Liver (tissue), 8 donors: ENCODE measurements at regions not wholly inside any gene's neighbourhood (a gene's known extent, or its start where the extent isn't known, plus 50 kb on each side); places are given as distances from the start of the nearest gene placed in this dataset.

ENCODE experiments used
- DNase-seq: peaks from one replicate; pipeline ENCODE4 v3.0.0-alpha.2; 2017; ENCODE audit warnings: low spot score
- H3K27ac ChIP-seq, 2 donors: one replicate each; pipeline ENCODE4 v1.7.0; 2013; ENCODE audit warnings: inconsistent platforms in 2 of 2, low read length in 2 of 2, control low read depth in 1 of 2, low read depth in 1 of 2, mild to moderate bottlenecking in 1 of 2
- H3K27me3 ChIP-seq, 4 donors: one replicate each; pipeline versions ENCODE4 v1.6.1 to v1.7.0; 2013; ENCODE audit warnings: low read length in 3 of 4, inconsistent platforms in 1 of 4, mild to moderate bottlenecking in 1 of 4, moderate library complexity in 1 of 4; ENCODE audit not compliant: control insufficient read depth in 4 of 4, insufficient read depth in 4 of 4
- H3K36me3 ChIP-seq, 4 donors: one replicate each; pipeline versions ENCODE4 v1.6.1 to v1.7.0; 2013; ENCODE audit warnings: low read length in 3 of 4, mild to moderate bottlenecking in 3 of 4, low read depth in 1 of 4, moderate library complexity in 1 of 4; ENCODE audit not compliant: control insufficient read depth in 4 of 4, insufficient read depth in 3 of 4
- H3K4me1 ChIP-seq, 4 donors: one replicate each; pipeline versions ENCODE4 v1.6.1 to v1.7.0; 2013; ENCODE audit warnings: low read length in 3 of 4, mild to moderate bottlenecking in 3 of 4, moderate library complexity in 1 of 4; ENCODE audit not compliant: control insufficient read depth in 4 of 4, insufficient read depth in 4 of 4
- H3K4me3 ChIP-seq, 3 donors: one replicate each; pipeline versions ENCODE4 v1.6.1 to v1.7.0; 2013; ENCODE audit warnings: low read length in 3 of 3, control low read depth in 1 of 3, low read depth in 1 of 3, mild to moderate bottlenecking in 1 of 3
- H3K9ac ChIP-seq, 2 donors: one replicate each; pipeline ENCODE4 v1.7.0; 2013; ENCODE audit warnings: low read length in 2 of 2, mild to moderate bottlenecking in 2 of 2, moderate library complexity in 2 of 2, control low read depth in 1 of 2, low read depth in 1 of 2
- H3K9me3 ChIP-seq, 4 donors: one replicate each; pipeline versions ENCODE4 v1.6.1 to v1.7.0; 2013; ENCODE audit warnings: low read length in 3 of 4; ENCODE audit not compliant: control insufficient read depth in 4 of 4
- CTCF ChIP-seq: fragments of 150-350 bp; IDR thresholded peaks from 2 replicates; pipeline ENCODE4 v1.5.1; 2017; ENCODE audit warnings: improper control_type of control experiment, low read depth, low read length; ENCODE audit not compliant: missing input control
- FOXA1 ChIP-seq: IDR thresholded peaks from 2 replicates; pipeline ENCODE4 v1.6.1; 2016; ENCODE audit warnings: antibody characterized with exemption
- FOXA2 ChIP-seq: IDR thresholded peaks from 2 replicates; pipeline ENCODE4 v1.6.1; 2016; ENCODE audit warnings: antibody characterized with exemption
- GABPA ChIP-seq, 2 donors: IDR thresholded peaks in 1 of 2; conservative IDR thresholded peaks in 1 of 2; 2 replicates each; pipeline ENCODE4 v1.6.1; 2016; ENCODE audit warnings: antibody characterized with exemption in 2 of 2, mild to moderate bottlenecking in 1 of 2, moderate library complexity in 1 of 2
- HNF4A ChIP-seq, 2 donors: conservative IDR thresholded peaks; 2 replicates each; pipeline ENCODE4 v1.6.1; 2016; ENCODE audit warnings: antibody characterized with exemption in 2 of 2, mild to moderate bottlenecking in 2 of 2
- JUND ChIP-seq, 2 donors: IDR thresholded peaks; 2 replicates each; pipeline ENCODE4 v1.6.1; 2016; ENCODE audit warnings: antibody characterized with exemption in 2 of 2
- MAX ChIP-seq: IDR thresholded peaks from 2 replicates; pipeline ENCODE4 v1.6.1; 2016; ENCODE audit warnings: antibody characterized with exemption
- NR2F2 ChIP-seq: IDR thresholded peaks from 2 replicates; pipeline ENCODE4 v1.6.1; 2016; ENCODE audit warnings: antibody characterized with exemption
- REST ChIP-seq: IDR thresholded peaks from 2 replicates; pipeline ENCODE4 v1.6.1; 2016; ENCODE audit warnings: antibody characterized with exemption, mild to moderate bottlenecking
- RXRA ChIP-seq, 2 donors: IDR thresholded peaks; 2 replicates each; pipeline ENCODE4 v1.6.1; 2017 to 2018; ENCODE audit warnings: antibody characterized with exemption in 2 of 2, mild to moderate bottlenecking in 1 of 2
- SP1 ChIP-seq: IDR thresholded peaks from 2 replicates; pipeline ENCODE4 v1.6.1; 2018; ENCODE audit warnings: antibody characterized with exemption, mild to moderate bottlenecking
- TAF1 ChIP-seq: conservative IDR thresholded peaks from 2 replicates; pipeline ENCODE4 v1.6.1; 2016; ENCODE audit warnings: antibody characterized with exemption, mild to moderate bottlenecking
- YY1 ChIP-seq: IDR thresholded peaks from 2 replicates; pipeline ENCODE4 v1.6.1; 2016; ENCODE audit warnings: antibody characterized with exemption, mild to moderate bottlenecking
- WGBS: extraction: QIAGEN DNeasy Blood & Tissue Kit; methylation state at CpG from one replicate; pipeline ENCODE4 v1.1.7; 2013; 5-methylcytosine and 5-hydroxymethylcytosine counted together
- donor health status: healthy.
- donor health status: healthy.
- donor health status: healthy.
- donor health status: healthy.
- donor health status: healthy.

- H3K27me3 ChIP-seq, result no peaks in the 10 kb centered on the region
- 0% methylated on average over 1 of the region's 1 CpG for WGBS
- no peak overlapping the region for H3K9ac ChIP-seq
- no peaks in the 10 kb centered on the region for H3K9me3 ChIP-seq
- TF ChIP-seq REST, result no peak
- no peak for TF ChIP-seq FOXA2
- TF ChIP-seq JUND (IDR thresholded peaks at IDR 0.05), result no peak
- TF ChIP-seq YY1, result no peak
- DNase-seq, result no peak
- no peaks in the 10 kb centered on the region for H3K4me1 ChIP-seq
- H3K27ac ChIP-seq, result no peak overlapping the region
- no peak overlapping the region for H3K4me3 ChIP-seq
- no peaks in the 10 kb centered on the region for H3K36me3 ChIP-seq
Measured at GRCh38 chrX:109218761-109219160, 263.1 kb downstream of the GUCY2F start.

- no peaks in the 10 kb centered on the region for H3K36me3 ChIP-seq
- no peaks in the 10 kb centered on the region for H3K9me3 ChIP-seq
- no peak for TF ChIP-seq NR2F2
- H3K4me1 ChIP-seq, result no peaks in the 10 kb centered on the region
- no peak overlapping the region for H3K4me3 ChIP-seq
- DNase-seq, result no peak
- WGBS, result 23% methylated on average over 2 of the region's 2 CpGs
- H3K9ac ChIP-seq, result no peak overlapping the region
- H3K27ac ChIP-seq, result no peak overlapping the region
- peaks cover 0 to 3% (median 0%) of the 10 kb centered on the region in 4 donors for H3K27me3 ChIP-seq
Measured at GRCh38 chrX:109199726-109200125, 282.2 kb downstream of the GUCY2F start.

GRCh38 chrX:109190542-109190941, 291.3 kb downstream of the GUCY2F start:
- H3K36me3 ChIP-seq, result no peaks in the 10 kb centered on the region
- 85% methylated on average over 1 of the region's 1 CpG for WGBS
- H3K9me3 ChIP-seq, result no peaks in the 10 kb centered on the region
- no peak for DNase-seq
- no peak overlapping the region for H3K27ac ChIP-seq
- no peak overlapping the region for H3K9ac ChIP-seq
- H3K27me3 ChIP-seq, result peaks cover 0 to 2% (median 0%) of the 10 kb centered on the region in 4 donors
- TF ChIP-seq HNF4A (conservative IDR thresholded peaks at IDR 0.05) (no peak), TAF1 (no peak)
- no peak overlapping the region for H3K4me3 ChIP-seq
- no peaks in the 10 kb centered on the region for H3K4me1 ChIP-seq

GRCh38 chrX:109187473-109188168, 294.3 kb downstream of the GUCY2F start:
- WGBS, result 38% methylated on average over 2 of the region's 2 CpGs
- TF ChIP-seq FOXA2, result no peak
- no peak for TF ChIP-seq JUND (IDR thresholded peaks at IDR 0.05)
- no peak for TF ChIP-seq HNF4A (conservative IDR thresholded peaks at IDR 0.05)
- TF ChIP-seq TAF1, result no peak
- TF ChIP-seq RXRA (IDR thresholded peaks at IDR 0.05), result no peak
- no peak for TF ChIP-seq GABPA (IDR thresholded peaks at IDR 0.05 in 1 of 2, conservative IDR thresholded peaks at IDR 0.05 in 1 of 2)
- TF ChIP-seq SP1, result no peak
- TF ChIP-seq YY1, result no peak
- no peak for TF ChIP-seq FOXA1
- TF ChIP-seq CTCF, result no peak
- TF ChIP-seq NR2F2, result no peak
- TF ChIP-seq MAX, result no peak
- no peaks in the 10 kb centered on the region for H3K4me1 ChIP-seq
- no peak overlapping the region for H3K4me3 ChIP-seq
- no peak overlapping the region for H3K9ac ChIP-seq
- no peak for DNase-seq
- H3K9me3 ChIP-seq, result no peaks in the 10 kb centered on the region
- H3K36me3 ChIP-seq, result no peaks in the 10 kb centered on the region
- peaks cover 0 to 2% (median 0%) of the 10 kb centered on the region in 4 donors for H3K27me3 ChIP-seq
- H3K27ac ChIP-seq, result no peak overlapping the region
